Naive thymus-derived CD8-positive, alpha-beta T cell (primary cell): ENCODE measurements at regions not wholly inside any gene's neighbourhood (a gene's known extent, or its start where the extent isn't known, plus 50 kb on each side); places are given as distances from the start of the nearest gene placed in this dataset.

Experiments
- ATAC-seq, 2 donors: fragments of 150-1000 bp; cut with Tn5 transposase in 1 of 2; sonication (Bioruptor Pico), chemical (Tn5 transposase) in 1 of 2; 1 replicate in 1 of 2; 2 replicates in 1 of 2; pipeline ENCODE4 v1.10.0; 2021; ENCODE audit warnings: mild to moderate bottlenecking in 2 of 2, moderate library complexity in 2 of 2
- POLR2A ChIA-PET: fragments of 350-600 bp; sonication (Branson Sonifier 250); formaldehyde crosslinking; loops from one replicate; lab custom pipeline; 2021; ENCODE audit warnings: antibody characterized with exemption; lab: Charles Lee
- DNase-seq, 10 donors: peaks; one replicate each; pipeline versions ENCODE4 v3.0.0 to v3.0.0-alpha.2; 2020 to 2022
- H3K27ac Mint-ChIP-seq, 10 donors: one replicate each; pipeline ENCODE4 v1.8.0; 2020 to 2022; ENCODE audit warnings: mild to moderate bottlenecking in 10 of 10, mixed read lengths in 10 of 10, moderate library complexity in 4 of 10, inconsistent platforms in 1 of 10
- H3K27me3 Mint-ChIP-seq, 5 donors: one replicate each; pipeline ENCODE4 v1.8.0; 2021 to 2022; ENCODE audit warnings: mixed read lengths in 5 of 5
- H3K36me3 Mint-ChIP-seq, 3 donors: one replicate each; pipeline ENCODE4 v1.8.0; 2020 to 2022; ENCODE audit warnings: mixed read lengths in 3 of 3, mild to moderate bottlenecking in 2 of 3, inconsistent platforms in 1 of 3
- H3K4me1 Mint-ChIP-seq, 4 donors: one replicate each; pipeline ENCODE4 v1.8.0; 2021 to 2022; ENCODE audit warnings: mixed read lengths in 4 of 4
- H3K4me3 Mint-ChIP-seq, 10 donors: one replicate each; pipeline ENCODE4 v1.8.0; 2020 to 2022; ENCODE audit warnings: mild to moderate bottlenecking in 10 of 10, mixed read lengths in 10 of 10, moderate library complexity in 6 of 10, inconsistent platforms in 1 of 10
- H3K9me3 Mint-ChIP-seq, 9 donors: one replicate each; pipeline ENCODE4 v1.8.0; 2020 to 2022; ENCODE audit warnings: mixed read lengths in 9 of 9, mild to moderate bottlenecking in 3 of 9, inconsistent platforms in 1 of 9, moderate library complexity in 1 of 9

GRCh38 chr3:181805703-181806102 lies 94.0 kb downstream of the SOX2 start:
- ATAC-seq: no peak
- H3K9me3 Mint-ChIP-seq: peaks cover 0 to 5% (median 0%) of the 10 kb centered on the region in 9 donors
- no peak overlapping the region for H3K4me3 Mint-ChIP-seq
- H3K4me1 Mint-ChIP-seq: no peaks in the 10 kb centered on the region
- POLR2A ChIA-PET: no interaction called here
- no peaks in the 10 kb centered on the region for H3K36me3 Mint-ChIP-seq
- DNase-seq: no peak
- peaks cover 0 to 1% (median 0%) of the 10 kb centered on the region in 5 donors for H3K27me3 Mint-ChIP-seq
- H3K27ac Mint-ChIP-seq: no peak overlapping the region

- H3K9me3 Mint-ChIP-seq: peaks cover 0 to 5% (median 0%) of the 10 kb centered on the region in 9 donors
- H3K4me1 Mint-ChIP-seq: no peaks in the 10 kb centered on the region
- DNase-seq: no peak
- no peak for ATAC-seq
- H3K27me3 Mint-ChIP-seq: peaks cover 0 to 1% (median 0%) of the 10 kb centered on the region in 5 donors
- H3K4me3 Mint-ChIP-seq: no peak overlapping the region
- POLR2A ChIA-PET: no interaction called here
- H3K36me3 Mint-ChIP-seq: no peaks in the 10 kb centered on the region
- H3K27ac Mint-ChIP-seq: no peak overlapping the region
These were observed 96.3 kb downstream of the SOX2 start for GRCh38 chr3:181808053-181808452.

- no peak for ATAC-seq
- H3K4me1 Mint-ChIP-seq: no peaks in the 10 kb centered on the region
- H3K27me3 Mint-ChIP-seq: peaks cover 0 to 24% (median 4%) of the 10 kb centered on the region in 5 donors
- H3K9me3 Mint-ChIP-seq: peaks cover 0 to 18% (median 0%) of the 10 kb centered on the region in 9 donors
- no peak overlapping the region for H3K27ac Mint-ChIP-seq
- H3K36me3 Mint-ChIP-seq: no peaks in the 10 kb centered on the region
- H3K4me3 Mint-ChIP-seq: no peak overlapping the region
- no peak for DNase-seq
- POLR2A ChIA-PET: no interaction called here
These were observed 112.0 kb downstream of the SOX2 start for GRCh38 chr3:181823716-181824115.

GRCh38 chr3:181824961-181825360 lies 113.2 kb downstream of the SOX2 start:
- Mint-ChIP-seq H3K36me3 (no peaks in the 10 kb centered on the region), H3K27ac (no peak overlapping the region), H3K4me1 (no peaks in the 10 kb centered on the region), H3K27me3 (peaks cover 0 to 20% (median 4%) of the 10 kb centered on the region in 5 donors), H3K4me3 (no peak overlapping the region), H3K9me3 (peaks cover 0 to 16% (median 0%) of the 10 kb centered on the region in 9 donors)
- POLR2A ChIA-PET: no interaction called here
- ATAC-seq (no peak), DNase-seq (no peak)

GRCh38 chr3:181839039-181839915 lies 127.6 kb downstream of the SOX2 start:
- Mint-ChIP-seq H3K27ac (no peak overlapping the region), H3K9me3 (peaks cover 0 to 6% (median 0%) of the 10 kb centered on the region in 9 donors), H3K36me3 (no peaks in the 10 kb centered on the region), H3K4me1 (no peaks in the 10 kb centered on the region), H3K4me3 (no peak overlapping the region), H3K27me3 (peaks cover 0 to 7% (median 0%) of the 10 kb centered on the region in 5 donors)
- ATAC-seq (no peak), DNase-seq (no peak)
- POLR2A ChIA-PET: no interaction called here

- peaks cover 0 to 6% (median 0%) of the 10 kb centered on the region in 9 donors for H3K9me3 Mint-ChIP-seq
- POLR2A ChIA-PET: interaction anchor here (0.6 kb wide), 1 partner anchor 33 kb away, joined by 3 read pairs; no protein-coding TSS in a partner anchor
- DNase-seq (no peak), ATAC-seq (no peak)
- H3K27me3 Mint-ChIP-seq: peaks cover 0 to 7% (median 0%) of the 10 kb centered on the region in 5 donors
- no peaks in the 10 kb centered on the region for H3K4me1 Mint-ChIP-seq
- no peak overlapping the region for H3K4me3 Mint-ChIP-seq
- H3K36me3 Mint-ChIP-seq: no peaks in the 10 kb centered on the region
- no peak overlapping the region for H3K27ac Mint-ChIP-seq
These were observed 128.2 kb downstream of the SOX2 start for GRCh38 chr3:181839916-181840297.

- H3K27me3 Mint-ChIP-seq: peaks cover 0 to 7% (median 0%) of the 10 kb centered on the region in 5 donors
- H3K27ac Mint-ChIP-seq: no peak overlapping the region
- DNase-seq (no peak), ATAC-seq (no peak)
- H3K4me3 Mint-ChIP-seq: no peak overlapping the region
- peaks cover 0 to 2% (median 0%) of the 10 kb centered on the region in 9 donors for H3K9me3 Mint-ChIP-seq
- POLR2A ChIA-PET: no interaction called here
- no peaks in the 10 kb centered on the region for H3K36me3 Mint-ChIP-seq
- no peaks in the 10 kb centered on the region for H3K4me1 Mint-ChIP-seq
These were observed 132.5 kb downstream of the SOX2 start for GRCh38 chr3:181844211-181844610.

- no peak for ATAC-seq
- H3K36me3 Mint-ChIP-seq: no peaks in the 10 kb centered on the region
- no peak overlapping the region for H3K27ac Mint-ChIP-seq
- POLR2A ChIA-PET: no interaction called here
- no peak overlapping the region for H3K4me3 Mint-ChIP-seq
- H3K27me3 Mint-ChIP-seq: peaks cover 0 to 6% (median 0%) of the 10 kb centered on the region in 5 donors
- DNase-seq: no peak
- no peaks in the 10 kb centered on the region for H3K4me1 Mint-ChIP-seq
- H3K9me3 Mint-ChIP-seq: peaks cover 0 to 2% (median 0%) of the 10 kb centered on the region in 9 donors
These were observed 135.6 kb downstream of the SOX2 start for GRCh38 chr3:181847276-181847675.

GRCh38 chr3:181851063-181851462 lies 139.3 kb downstream of the SOX2 start:
- peaks cover 0 to 6% (median 0%) of the 10 kb centered on the region in 5 donors for H3K27me3 Mint-ChIP-seq
- peaks cover 0 to 3% (median 0%) of the 10 kb centered on the region in 9 donors for H3K9me3 Mint-ChIP-seq
- no peak for ATAC-seq
- no peaks in the 10 kb centered on the region for H3K36me3 Mint-ChIP-seq
- no peaks in the 10 kb centered on the region for H3K4me1 Mint-ChIP-seq
- H3K27ac Mint-ChIP-seq: no peak overlapping the region
- DNase-seq: no peak
- H3K4me3 Mint-ChIP-seq: no peak overlapping the region
- POLR2A ChIA-PET: no interaction called here

GRCh38 chr3:181855825-181856224 lies 144.1 kb downstream of the SOX2 start:
- no peak overlapping the region for H3K4me3 Mint-ChIP-seq
- ATAC-seq (no peak), DNase-seq (no peak)
- no peak overlapping the region for H3K27ac Mint-ChIP-seq
- H3K36me3 Mint-ChIP-seq: no peaks in the 10 kb centered on the region
- H3K4me1 Mint-ChIP-seq: no peaks in the 10 kb centered on the region
- H3K27me3 Mint-ChIP-seq: no peaks in the 10 kb centered on the region
- POLR2A ChIA-PET: no interaction called here
- peaks cover 0 to 3% (median 0%) of the 10 kb centered on the region in 9 donors for H3K9me3 Mint-ChIP-seq

GRCh38 chr3:181859518-181859917 lies 147.8 kb downstream of the SOX2 start:
- H3K4me3 Mint-ChIP-seq: no peak overlapping the region
- no peaks in the 10 kb centered on the region for H3K36me3 Mint-ChIP-seq
- DNase-seq: no peak
- peaks cover 0 to 3% (median 0%) of the 10 kb centered on the region in 9 donors for H3K9me3 Mint-ChIP-seq
- POLR2A ChIA-PET: no interaction called here
- H3K27ac Mint-ChIP-seq: no peak overlapping the region
- no peaks in the 10 kb centered on the region for H3K4me1 Mint-ChIP-seq
- no peak for ATAC-seq
- H3K27me3 Mint-ChIP-seq: peaks cover 0 to 9% (median 0%) of the 10 kb centered on the region in 5 donors

- no peaks in the 10 kb centered on the region for H3K4me1 Mint-ChIP-seq
- H3K27me3 Mint-ChIP-seq: peaks cover 0 to 9% (median 0%) of the 10 kb centered on the region in 5 donors
- ATAC-seq: no peak
- no peaks in the 10 kb centered on the region for H3K36me3 Mint-ChIP-seq
- DNase-seq: no peak
- peaks cover 0 to 3% (median 0%) of the 10 kb centered on the region in 9 donors for H3K9me3 Mint-ChIP-seq
- POLR2A ChIA-PET: no interaction called here
- H3K4me3 Mint-ChIP-seq: no peak overlapping the region
- no peak overlapping the region for H3K27ac Mint-ChIP-seq
These were observed 148.5 kb downstream of the SOX2 start for GRCh38 chr3:181860235-181860634.

GRCh38 chr3:181862502-181862901 lies 150.8 kb downstream of the SOX2 start:
- Mint-ChIP-seq H3K27ac (no peak overlapping the region), H3K36me3 (no peaks in the 10 kb centered on the region), H3K4me3 (no peak overlapping the region), H3K4me1 (no peaks in the 10 kb centered on the region), H3K27me3 (peaks cover 0 to 9% (median 0%) of the 10 kb centered on the region in 5 donors), H3K9me3 (peaks cover 0 to 3% (median 0%) of the 10 kb centered on the region in 9 donors)
- DNase-seq (no peak), ATAC-seq (no peak)
- POLR2A ChIA-PET: no interaction called here
